ENCODE measurements at regions not wholly inside any gene's neighbourhood (a gene's known extent, or its start where the extent isn't known, plus 50 kb on each side); places are given as distances from the start of the nearest gene placed in this dataset.
A peak's percentile ranks its signal among the peaks of the same experiment; 100 is the strongest.

DNA sequence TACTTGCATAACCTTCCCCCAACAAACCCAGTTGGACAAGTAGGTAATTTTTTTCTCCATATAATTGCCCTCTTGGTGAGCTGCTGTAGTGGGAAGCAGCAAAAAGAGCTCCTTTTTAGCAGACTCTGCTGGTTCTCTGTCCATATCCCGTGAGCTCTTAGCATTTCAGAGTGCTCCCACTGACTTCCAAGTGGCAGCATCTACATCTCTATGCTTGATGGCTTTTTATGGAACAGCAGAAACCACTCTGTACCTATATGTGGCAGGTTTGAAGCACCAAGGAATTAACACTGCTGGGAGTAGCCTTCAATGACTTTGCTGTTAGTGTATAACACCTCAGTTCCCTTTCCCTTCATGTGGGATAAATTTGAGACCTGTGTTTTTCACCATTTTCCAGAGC lies 168.4 kb upstream of the NHS start:
- H3K4me1 Mint-ChIP-seq: no peaks in the 10 kb centered on the region
- no peak for ATAC-seq
- no peaks in the 10 kb centered on the region for H3K9me3 Mint-ChIP-seq
- no peaks in the 10 kb centered on the region for H3K36me3 Mint-ChIP-seq (ENCODE audit: low read depth)
- H3K27ac Mint-ChIP-seq: no peak overlapping the region
- H3K27me3 Mint-ChIP-seq: peaks cover 3% of the 10 kb centered on the region
- no peak for DNase-seq
- H3K4me3 Mint-ChIP-seq: no peak overlapping the region

DNA sequence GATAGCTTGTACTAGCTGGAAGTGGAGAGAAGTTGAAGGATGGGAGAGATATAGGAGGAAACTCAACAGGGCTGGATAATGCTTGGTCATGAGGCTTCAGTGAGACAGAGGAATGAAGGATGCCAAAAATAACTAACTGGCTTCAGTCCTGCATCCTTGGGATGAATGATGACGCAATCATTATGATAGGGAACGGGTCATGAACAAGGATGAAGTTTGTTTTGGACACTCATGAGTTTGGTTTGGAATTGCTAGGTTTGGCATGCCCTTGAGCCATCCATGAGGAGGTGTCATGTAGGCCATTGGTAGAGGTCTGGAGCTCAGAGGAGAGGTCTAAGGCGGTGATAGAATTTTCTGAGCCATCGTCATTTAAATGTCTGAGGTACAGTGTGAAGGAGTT lies 160.0 kb upstream of the NHS start:
- Mint-ChIP-seq H3K27ac (no peak overlapping the region), H3K4me1 (no peaks in the 10 kb centered on the region)

DNA sequence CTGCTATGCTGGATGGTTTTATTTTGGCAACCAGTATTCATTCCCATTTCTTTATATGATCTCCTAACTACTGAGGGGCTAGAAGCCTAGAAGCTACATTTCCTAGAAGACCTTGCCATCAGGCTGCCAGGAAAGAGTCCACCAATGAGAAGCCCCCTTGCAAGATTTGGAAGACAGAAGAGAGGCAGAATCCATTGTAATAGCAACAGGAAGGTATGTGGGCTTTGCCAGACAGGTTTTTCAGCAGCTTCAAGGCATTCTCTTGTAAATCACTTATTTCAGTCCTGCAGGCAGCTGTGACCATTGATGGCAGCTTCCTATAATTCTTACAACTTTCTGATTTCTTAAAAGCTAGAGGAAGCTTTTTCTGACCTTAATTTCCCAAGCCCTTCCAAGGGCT lies 148.3 kb upstream of the NHS start:
- no peaks in the 10 kb centered on the region for H3K27me3 Mint-ChIP-seq
- H3K9me3 Mint-ChIP-seq: no peaks in the 10 kb centered on the region
- no peaks in the 10 kb centered on the region for H3K4me1 Mint-ChIP-seq
- no peaks in the 10 kb centered on the region for H3K36me3 Mint-ChIP-seq (ENCODE audit: low read depth)
- ATAC-seq: no peak
- DNase-seq: no peak
- H3K27ac Mint-ChIP-seq: no peak overlapping the region
- no peak overlapping the region for H3K4me3 Mint-ChIP-seq

More for the DNA sequence above, 160.0 kb upstream of the NHS start:
- Mint-ChIP-seq H3K27me3 (no peaks in the 10 kb centered on the region), H3K36me3 (ENCODE audit: low read depth) (no peaks in the 10 kb centered on the region), H3K9me3 (peaks cover 8% of the 10 kb centered on the region), H3K4me3 (no peak overlapping the region)
- DNase-seq: no peak
- no peak for ATAC-seq

DNA sequence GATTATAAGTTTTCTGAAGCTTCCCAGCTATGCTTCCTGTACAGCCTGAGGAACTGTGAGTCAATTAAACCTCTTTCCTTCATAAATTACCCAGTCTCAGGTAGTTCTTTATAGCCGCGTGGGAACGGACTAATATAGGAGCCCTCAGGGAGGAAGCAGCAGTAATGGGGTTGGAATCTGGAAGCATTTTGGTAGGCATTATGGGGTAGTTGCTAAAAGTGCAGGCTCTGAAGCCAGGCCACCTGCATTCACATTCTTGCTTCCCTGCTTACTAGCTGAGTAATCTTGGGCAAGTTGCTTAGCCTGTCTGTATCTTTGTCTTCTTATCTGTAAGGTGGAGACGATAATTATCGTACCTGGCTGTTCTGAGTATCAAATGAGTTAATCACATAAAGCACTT lies 137.9 kb upstream of the NHS start:
- ATAC-seq: no peak
- no peaks in the 10 kb centered on the region for H3K9me3 Mint-ChIP-seq
- H3K4me3 Mint-ChIP-seq: no peak overlapping the region
- H3K27ac Mint-ChIP-seq: no peak overlapping the region
- no peaks in the 10 kb centered on the region for H3K36me3 Mint-ChIP-seq (ENCODE audit: low read depth)
- H3K27me3 Mint-ChIP-seq: no peaks in the 10 kb centered on the region
- no peaks in the 10 kb centered on the region for H3K4me1 Mint-ChIP-seq
- DNase-seq: no peak

DNA sequence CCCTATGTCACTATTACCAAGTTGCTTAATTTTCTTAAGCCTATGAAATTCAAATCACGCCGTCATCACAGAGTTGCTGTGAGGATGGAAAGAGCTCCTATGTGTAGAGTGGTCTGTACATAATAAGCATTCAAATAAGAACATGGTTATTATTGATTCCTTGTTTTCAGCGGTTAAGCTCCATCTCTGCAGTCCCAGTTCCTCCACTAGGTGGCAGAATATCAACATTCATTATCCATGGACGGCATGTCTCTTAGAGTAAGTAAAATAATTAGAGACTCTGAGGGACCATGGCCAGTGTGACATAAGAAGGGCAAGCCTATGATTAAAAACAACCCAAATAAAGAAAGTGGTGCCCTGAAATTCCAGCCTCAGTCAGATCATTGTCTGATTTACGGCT lies 132.5 kb upstream of the NHS start:
- Mint-ChIP-seq H3K27ac (no peak overlapping the region), H3K4me1 (no peaks in the 10 kb centered on the region), H3K4me3 (no peak overlapping the region), H3K27me3 (peaks cover 2% of the 10 kb centered on the region), H3K36me3 (ENCODE audit: low read depth) (no peaks in the 10 kb centered on the region), H3K9me3 (no peaks in the 10 kb centered on the region)
- DNase-seq (peak; percentile 18), ATAC-seq (no peak)

DNA sequence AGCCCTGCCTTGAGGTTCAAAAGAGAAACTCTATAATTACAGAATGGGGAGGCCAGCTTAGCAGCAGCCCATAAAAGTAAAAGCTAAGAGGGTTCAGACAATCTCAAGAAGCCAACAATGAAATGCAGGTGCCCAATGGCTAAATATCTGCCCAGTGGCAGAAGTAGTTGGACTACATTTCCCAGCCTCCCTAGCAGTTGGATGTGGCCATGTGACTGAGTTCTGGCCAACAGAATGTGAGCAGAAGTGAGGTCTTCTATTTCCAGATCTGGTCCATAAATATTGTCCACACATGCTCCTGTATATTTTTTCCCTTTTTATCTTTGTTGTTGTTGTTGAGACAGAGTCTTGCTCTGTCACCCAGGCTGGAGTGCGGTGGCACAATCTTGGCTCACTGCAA lies 127.9 kb upstream of the NHS start:
- H3K27ac Mint-ChIP-seq: no peak overlapping the region
- H3K9me3 Mint-ChIP-seq: no peaks in the 10 kb centered on the region
- no peak for ATAC-seq
- H3K4me3 Mint-ChIP-seq: no peak overlapping the region
- no peaks in the 10 kb centered on the region for H3K36me3 Mint-ChIP-seq (ENCODE audit: low read depth)
- peaks cover 2% of the 10 kb centered on the region for H3K27me3 Mint-ChIP-seq
- H3K4me1 Mint-ChIP-seq: no peaks in the 10 kb centered on the region
- DNase-seq: no peak

DNA sequence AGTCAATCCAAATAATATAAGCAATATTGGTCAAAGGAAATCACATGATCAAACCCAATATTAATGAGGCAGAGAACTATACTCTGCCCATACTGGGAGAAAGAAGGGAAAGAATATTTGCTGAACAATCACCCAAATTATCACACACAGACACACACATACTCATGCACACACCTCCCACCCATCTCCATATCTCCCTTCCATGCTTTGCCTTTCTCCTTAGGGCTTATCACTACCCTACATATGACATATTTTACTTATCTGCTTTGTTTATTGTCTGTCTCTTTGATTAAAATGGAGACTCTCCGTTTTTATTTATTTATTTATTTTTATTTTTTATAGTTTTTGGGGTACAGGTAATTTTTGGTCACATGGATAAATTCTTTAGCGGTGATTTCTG lies 112.9 kb upstream of the NHS start:
- H3K27me3 Mint-ChIP-seq: no peaks in the 10 kb centered on the region
- ATAC-seq: no peak
- H3K27ac Mint-ChIP-seq: no peak overlapping the region
- no peak overlapping the region for H3K4me3 Mint-ChIP-seq
- no peaks in the 10 kb centered on the region for H3K36me3 Mint-ChIP-seq (ENCODE audit: low read depth)
- no peaks in the 10 kb centered on the region for H3K4me1 Mint-ChIP-seq
- DNase-seq: no peak
- H3K9me3 Mint-ChIP-seq: peaks cover 6% of the 10 kb centered on the region

DNA sequence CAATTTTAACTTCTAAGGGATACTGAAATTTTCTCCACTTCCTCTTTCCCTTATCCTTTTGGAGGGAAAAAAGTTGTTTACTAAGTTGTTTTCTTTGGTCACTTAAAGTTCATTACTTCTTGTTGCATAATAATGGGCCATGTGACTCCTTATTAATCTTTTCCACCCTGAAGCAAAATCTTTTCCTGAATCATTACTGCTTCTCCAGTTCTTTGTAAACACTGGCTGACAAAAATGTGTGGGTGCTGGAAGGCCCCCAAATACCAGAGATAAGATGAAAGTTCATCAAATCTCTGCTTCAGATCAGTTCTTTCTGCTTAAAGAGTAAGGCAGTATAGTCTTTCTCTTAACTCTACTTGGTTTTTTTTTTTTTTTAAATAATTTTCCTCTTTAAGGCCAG lies 108.9 kb upstream of the NHS start:
- H3K4me1 Mint-ChIP-seq: no peaks in the 10 kb centered on the region
- H3K4me3 Mint-ChIP-seq: no peak overlapping the region
- no peaks in the 10 kb centered on the region for H3K27me3 Mint-ChIP-seq
- DNase-seq: no peak
- no peaks in the 10 kb centered on the region for H3K36me3 Mint-ChIP-seq (ENCODE audit: low read depth)
- no peak overlapping the region for H3K27ac Mint-ChIP-seq
- H3K9me3 Mint-ChIP-seq: peaks cover 6% of the 10 kb centered on the region
- ATAC-seq: no peak

DNA sequence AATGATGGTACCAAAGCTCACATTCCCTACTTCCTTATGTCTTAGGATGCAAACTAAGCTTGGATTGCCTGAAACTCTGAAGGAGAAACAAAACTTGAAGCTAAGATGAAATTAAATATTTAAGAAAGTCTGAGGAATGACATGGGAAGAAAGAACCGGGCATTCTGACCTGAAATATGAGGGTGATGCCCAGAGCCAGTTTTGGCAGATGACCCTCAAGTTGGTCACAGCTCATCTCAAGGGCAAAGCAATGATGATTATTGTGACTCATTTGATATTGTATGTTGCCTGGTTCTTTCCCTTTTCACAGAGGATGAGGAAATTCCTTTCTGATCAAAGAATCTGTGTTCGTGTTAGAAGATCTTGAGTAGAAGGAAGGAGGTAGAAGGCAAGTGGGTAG lies 96.0 kb upstream of the NHS start:
- DNase-seq (no peak), ATAC-seq (no peak)
- Mint-ChIP-seq H3K27me3 (peaks cover 1% of the 10 kb centered on the region), H3K36me3 (ENCODE audit: low read depth) (no peaks in the 10 kb centered on the region), H3K4me3 (no peak overlapping the region), H3K4me1 (no peaks in the 10 kb centered on the region), H3K27ac (no peak overlapping the region), H3K9me3 (no peaks in the 10 kb centered on the region)

DNA sequence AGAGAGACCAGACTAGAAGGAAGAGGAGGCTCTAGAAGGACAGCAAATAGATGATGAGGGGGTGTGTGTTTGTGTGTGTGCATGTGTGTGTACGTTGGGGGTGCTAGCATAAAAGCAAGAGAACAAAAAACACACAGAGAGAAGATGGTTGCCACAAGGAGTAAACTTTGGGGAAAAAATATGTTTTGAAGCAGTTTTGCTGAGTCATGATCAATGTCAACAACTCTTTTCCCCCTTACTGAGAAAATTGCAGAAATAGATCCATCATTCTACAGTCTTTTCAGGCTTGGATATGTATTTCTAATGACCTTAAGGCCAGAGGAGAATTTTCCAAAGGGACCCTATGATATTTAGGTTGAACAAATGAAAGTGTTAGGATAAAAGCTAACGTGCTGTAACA lies 89.0 kb upstream of the NHS start:
- no peak overlapping the region for H3K4me3 Mint-ChIP-seq
- H3K4me1 Mint-ChIP-seq: no peaks in the 10 kb centered on the region
- no peak for ATAC-seq
- peaks cover 2% of the 10 kb centered on the region for H3K27me3 Mint-ChIP-seq
- no peaks in the 10 kb centered on the region for H3K9me3 Mint-ChIP-seq
- H3K27ac Mint-ChIP-seq: no peak overlapping the region
- no peak for DNase-seq
- H3K36me3 Mint-ChIP-seq (ENCODE audit: low read depth): no peaks in the 10 kb centered on the region

DNA sequence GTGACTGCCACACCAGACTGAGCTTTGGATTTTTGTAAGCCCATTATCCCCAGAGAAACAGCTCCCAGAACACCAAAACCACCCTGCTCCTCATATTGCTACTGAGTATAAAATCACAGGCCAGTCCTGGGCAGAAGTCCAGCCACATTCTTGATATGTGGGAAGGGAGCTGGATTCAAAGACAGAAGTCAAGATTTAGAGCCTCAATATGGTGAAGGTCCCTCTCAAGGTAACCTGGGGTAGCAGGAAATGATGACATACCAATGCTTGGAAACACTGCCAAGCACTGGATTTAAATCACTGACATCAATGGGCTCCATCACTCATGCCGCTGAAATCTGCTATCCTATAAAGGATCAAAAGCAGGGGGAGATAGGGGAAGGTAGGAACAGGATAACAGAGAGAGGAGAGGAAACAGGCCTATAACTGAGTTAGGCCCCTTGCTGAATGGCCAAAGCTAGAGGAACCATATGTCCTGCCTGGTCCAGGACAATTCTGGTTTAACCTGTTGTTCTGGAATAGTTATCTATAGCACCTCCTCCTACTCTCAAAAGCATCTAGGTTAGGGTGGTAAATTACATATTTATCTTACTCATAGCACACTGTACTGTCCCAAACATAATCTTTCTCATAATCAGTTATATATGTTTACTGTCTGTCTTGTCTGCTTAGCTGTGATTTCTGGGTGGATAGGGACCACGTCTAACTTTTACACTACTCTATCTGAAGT lies 83.7 kb upstream of the NHS start:
- ATAC-seq (no peak), DNase-seq (no peak)
- no peaks in the 10 kb centered on the region for H3K36me3 Mint-ChIP-seq (ENCODE audit: low read depth)
- H3K27ac Mint-ChIP-seq: no peak overlapping the region
- H3K27me3 Mint-ChIP-seq: peaks cover 2% of the 10 kb centered on the region
- no peaks in the 10 kb centered on the region for H3K9me3 Mint-ChIP-seq
- H3K4me3 Mint-ChIP-seq: no peak overlapping the region
- H3K4me1 Mint-ChIP-seq: no peaks in the 10 kb centered on the region

DNA sequence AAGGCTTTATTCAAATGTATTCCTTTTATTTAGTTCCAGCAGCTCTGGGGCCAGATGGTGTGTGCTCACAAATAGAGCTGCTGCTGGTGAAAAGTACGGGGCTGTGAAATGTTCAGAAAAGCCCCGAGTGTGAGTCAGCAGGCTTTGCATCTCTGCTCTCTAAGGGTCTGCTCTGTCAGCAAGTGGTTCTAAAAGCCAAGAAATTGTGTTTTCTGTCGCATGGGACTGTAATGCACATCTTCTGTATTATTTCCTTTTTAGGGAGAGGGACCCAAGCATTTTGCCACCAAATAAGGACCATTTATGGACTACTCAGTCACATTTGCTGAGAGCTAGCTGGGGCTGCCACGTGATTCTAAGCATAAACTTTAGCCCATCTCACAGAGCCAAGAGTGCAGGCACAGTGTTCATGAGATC lies 82.9 kb upstream of the NHS start:
- no peak for ATAC-seq
- Mint-ChIP-seq H3K9me3 (no peaks in the 10 kb centered on the region), H3K27me3 (peaks cover 2% of the 10 kb centered on the region), H3K4me3 (no peak overlapping the region), H3K4me1 (no peaks in the 10 kb centered on the region), H3K27ac (no peak overlapping the region), H3K36me3 (ENCODE audit: low read depth) (no peaks in the 10 kb centered on the region)
- DNase-seq: no peak

DNA sequence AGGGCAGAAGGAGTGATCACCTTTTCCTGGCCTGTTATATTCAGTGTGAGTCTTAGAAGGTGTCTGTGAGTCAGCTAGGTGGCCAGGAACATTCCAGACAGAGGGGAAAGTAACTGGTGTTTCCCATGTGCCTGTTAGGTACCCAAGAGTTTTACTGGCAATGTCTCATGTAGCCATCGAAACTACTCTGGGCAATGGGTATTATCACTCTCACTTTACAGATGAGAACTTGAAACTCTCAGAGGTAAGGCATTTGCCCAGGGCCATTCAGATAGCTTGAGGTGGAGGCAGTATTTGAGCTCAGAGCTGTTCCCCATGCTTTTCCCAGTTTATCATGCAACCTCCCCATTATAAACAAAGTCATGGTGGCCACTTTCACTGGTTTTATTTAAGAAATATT lies 80.4 kb upstream of the NHS start:
- no peak for DNase-seq
- no peak for ATAC-seq
- no peaks in the 10 kb centered on the region for H3K36me3 Mint-ChIP-seq (ENCODE audit: low read depth)
- no peaks in the 10 kb centered on the region for H3K4me1 Mint-ChIP-seq
- no peak overlapping the region for H3K4me3 Mint-ChIP-seq
- peaks cover 2% of the 10 kb centered on the region for H3K27me3 Mint-ChIP-seq
- H3K27ac Mint-ChIP-seq: no peak overlapping the region
- H3K9me3 Mint-ChIP-seq: no peaks in the 10 kb centered on the region

DNA sequence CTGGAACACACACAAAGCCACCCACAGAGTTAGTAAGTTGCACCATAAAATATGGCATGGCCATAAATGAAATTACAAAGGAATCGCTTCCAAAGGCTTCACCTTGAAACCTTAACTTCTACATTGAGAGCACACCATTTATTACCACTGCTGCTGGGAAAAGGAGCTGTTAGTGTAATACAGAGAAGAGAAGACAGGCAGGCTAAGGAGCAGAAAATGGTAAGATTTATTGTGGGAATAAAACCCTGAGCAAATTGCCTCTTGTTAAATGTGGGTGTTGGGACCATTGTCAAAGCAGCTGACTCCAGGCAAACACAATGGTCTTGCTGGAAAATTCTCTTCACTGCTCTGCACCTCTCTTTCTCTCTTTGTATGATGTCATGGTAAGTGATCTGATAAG lies 79.2 kb upstream of the NHS start:
- Mint-ChIP-seq H3K27me3 (peaks cover 2% of the 10 kb centered on the region), H3K4me3 (no peak overlapping the region), H3K9me3 (no peaks in the 10 kb centered on the region), H3K4me1 (no peaks in the 10 kb centered on the region), H3K27ac (no peak overlapping the region), H3K36me3 (ENCODE audit: low read depth) (no peaks in the 10 kb centered on the region)
- DNase-seq (no peak), ATAC-seq (no peak)

DNA sequence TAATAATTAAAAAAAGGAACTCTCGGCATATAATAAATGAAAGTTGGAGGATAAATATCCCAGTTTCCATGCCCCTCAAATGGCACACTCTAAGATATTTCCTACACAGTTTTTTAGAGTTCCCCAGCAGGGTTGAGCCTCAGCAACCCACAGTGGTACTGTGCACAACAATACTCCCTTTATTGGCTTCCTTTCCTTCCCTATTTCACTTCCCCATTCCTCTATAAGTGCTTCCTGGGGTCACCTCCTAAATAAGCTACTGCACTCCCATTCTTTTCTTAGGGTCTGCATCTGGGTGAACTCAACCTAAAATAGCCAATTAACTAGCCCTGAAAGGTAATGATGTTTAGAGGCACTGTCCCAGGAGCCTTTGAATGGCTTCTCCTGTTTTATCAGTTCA lies 76.4 kb upstream of the NHS start:
- no peaks in the 10 kb centered on the region for H3K36me3 Mint-ChIP-seq (ENCODE audit: low read depth)
- no peaks in the 10 kb centered on the region for H3K4me1 Mint-ChIP-seq
- H3K4me3 Mint-ChIP-seq: no peak overlapping the region
- no peaks in the 10 kb centered on the region for H3K27me3 Mint-ChIP-seq
- no peak overlapping the region for H3K27ac Mint-ChIP-seq
- ATAC-seq (no peak), DNase-seq (no peak)
- H3K9me3 Mint-ChIP-seq: no peaks in the 10 kb centered on the region

DNA sequence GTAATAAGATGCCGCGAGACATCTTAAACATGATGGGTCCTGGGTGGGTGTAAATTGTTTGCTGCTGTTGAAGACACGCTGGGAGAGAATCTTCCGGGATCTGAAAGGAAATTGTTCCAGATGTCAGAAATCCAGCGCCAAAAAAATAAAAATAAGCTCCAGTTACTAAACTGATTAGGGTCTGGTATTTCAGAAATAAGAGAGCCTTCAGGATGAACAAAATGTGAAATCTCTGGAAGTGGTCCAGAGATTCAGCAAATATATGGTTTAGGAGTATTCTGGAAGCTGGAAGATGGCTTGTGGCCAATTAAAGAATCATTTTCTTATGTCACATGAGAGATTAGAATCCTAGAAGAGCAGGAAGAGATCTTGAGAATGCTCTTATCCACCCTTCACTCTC lies 75.8 kb upstream of the NHS start:
- no peak for DNase-seq
- H3K27me3 Mint-ChIP-seq: no peaks in the 10 kb centered on the region
- no peak overlapping the region for H3K27ac Mint-ChIP-seq
- no peak for ATAC-seq
- no peaks in the 10 kb centered on the region for H3K4me1 Mint-ChIP-seq
- H3K9me3 Mint-ChIP-seq: no peaks in the 10 kb centered on the region
- no peak overlapping the region for H3K4me3 Mint-ChIP-seq
- H3K36me3 Mint-ChIP-seq (ENCODE audit: low read depth): no peaks in the 10 kb centered on the region
